ENCODE measurements at regions not wholly inside any gene's neighbourhood (a gene's known extent, or its start where the extent isn't known, plus 50 kb on each side); places are given as distances from the start of the nearest gene placed in this dataset.

DNA sequence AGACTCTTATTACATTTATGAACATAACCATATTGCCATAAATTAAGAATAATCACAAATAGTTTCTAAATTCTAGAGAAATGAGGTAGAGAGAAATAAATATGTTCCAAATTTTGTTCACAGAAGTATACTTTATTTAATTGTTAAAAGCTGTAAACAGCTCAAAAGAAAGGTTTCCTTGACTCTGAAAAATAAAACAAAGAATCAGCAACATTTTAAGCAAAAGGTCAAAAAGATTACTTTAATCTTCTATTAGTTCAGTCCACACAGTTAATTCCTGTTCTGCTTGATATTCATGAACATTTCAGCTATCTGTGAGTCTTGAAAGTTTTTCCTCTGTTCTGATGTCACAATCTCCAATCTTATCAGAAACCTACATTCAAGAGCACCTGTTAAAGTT is 197.9 kb downstream of the GJA1 start:
- TF ChIP-seq POLR2A (IDR thresholded peaks at IDR 0.05; ENCODE audit: low read depth, low read length) (no peak), POLR2AphosphoS5 (IDR thresholded peaks at IDR 0.05; ENCODE audit: low read depth, low read length) (no peak)
